GM10266 (cell line): ENCODE measurements at regions not wholly inside any gene's neighbourhood (a gene's known extent, or its start where the extent isn't known, plus 50 kb on each side); places are given as distances from the start of the nearest gene placed in this dataset.

Experiments
- DNase-seq: peaks from one replicate; pipeline ENCODE4 v3.0.0; 2012; ENCODE audit errors: extremely low spot score
- CTCF ChIP-seq: IDR thresholded peaks from 2 replicates; pipeline ENCODE4 v1.5.1; 2012; ENCODE audit warnings: mild to moderate bottlenecking, low read depth; ENCODE audit not compliant: control insufficient read depth, insufficient read depth; ENCODE audit errors: missing control alignments

DNA sequence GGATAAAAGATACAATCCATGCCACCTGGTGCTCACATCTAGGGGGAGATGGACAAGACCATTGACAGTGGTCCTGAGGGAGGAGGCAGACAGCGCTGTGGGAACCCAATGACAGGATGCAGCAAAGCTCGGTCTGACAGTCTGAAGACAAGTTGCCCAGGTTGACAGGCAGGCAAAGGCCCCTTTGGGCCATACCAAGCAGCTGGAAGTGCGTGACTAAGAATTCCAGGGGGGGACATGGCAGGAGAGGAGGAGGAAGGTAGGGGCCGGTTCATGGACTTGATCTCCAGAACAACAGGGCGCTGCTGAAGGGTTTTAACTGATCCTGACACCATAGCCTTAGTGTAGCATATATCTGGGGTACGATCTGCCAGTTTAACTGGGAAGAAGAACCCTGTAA lies 83.4 kb downstream of the RPLP1 start:
- no peak for DNase-seq
- TF ChIP-seq CTCF = no peak

GRCh38 chr15:69536726-69537512 lies 84.3 kb downstream of the RPLP1 start:
- no peak for DNase-seq

GRCh38 chr15:69537901-69538300 lies 85.3 kb downstream of the RPLP1 start:
- no peak for DNase-seq
- TF ChIP-seq CTCF = no peak

More at GRCh38 chr15:69536726-69537512, 84.3 kb downstream of the RPLP1 start:
- no peak for TF ChIP-seq CTCF

- no peak for DNase-seq
- TF ChIP-seq CTCF = no peak
These were observed 85.8 kb downstream of the RPLP1 start for GRCh38 chr15:69538379-69538778.

- no peak for DNase-seq
- no peak for TF ChIP-seq CTCF
These were observed 86.7 kb downstream of the RPLP1 start for GRCh38 chr15:69539345-69539744.

DNA sequence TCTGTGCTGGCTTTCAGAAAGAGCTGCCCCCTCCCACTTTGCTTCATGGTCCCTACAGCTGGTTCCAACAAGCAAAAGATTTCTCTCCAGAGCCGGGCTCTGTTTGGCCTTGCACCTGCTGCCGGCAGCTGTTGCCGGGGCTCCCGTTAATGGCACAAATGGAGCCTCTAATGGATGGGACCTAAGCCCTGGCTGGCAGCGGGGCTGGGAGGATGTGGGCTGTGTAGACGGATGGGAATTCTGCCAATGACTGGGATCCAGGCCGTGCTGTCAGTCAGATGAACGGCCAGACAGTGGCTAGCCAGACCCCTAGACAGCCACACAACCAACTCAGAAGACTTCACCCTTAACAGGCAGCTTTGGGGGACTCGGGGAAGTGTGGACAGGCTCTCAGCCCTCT lies 88.0 kb downstream of the RPLP1 start:
- TF ChIP-seq CTCF = no peak
- DNase-seq = no peak

DNA sequence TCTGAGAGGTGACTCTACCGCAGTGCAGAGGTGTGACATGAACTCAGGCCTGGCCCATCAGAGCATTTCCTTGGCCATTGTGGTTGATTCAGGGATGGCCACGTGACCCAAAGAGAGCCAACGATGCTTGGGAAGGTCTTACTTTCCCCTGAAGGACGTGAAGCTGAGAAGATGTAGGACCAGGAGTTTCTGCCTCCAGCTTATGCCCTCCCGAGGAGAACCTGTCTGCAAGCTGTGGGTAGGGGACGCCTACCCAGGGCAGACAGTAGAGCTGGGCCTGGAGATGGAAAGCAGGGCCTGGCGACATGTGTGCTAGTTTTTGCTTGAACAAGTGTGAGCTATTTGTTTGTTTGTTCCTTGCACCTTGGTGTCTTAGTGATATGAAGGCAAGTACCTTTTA lies 89.4 kb downstream of the RPLP1 start:
- TF ChIP-seq CTCF = no peak
- no peak for DNase-seq
